Erythroblast (primary cell): ENCODE measurements at regions not wholly inside any gene's neighbourhood (a gene's known extent, or its start where the extent isn't known, plus 50 kb on each side); places are given as distances from the start of the nearest gene placed in this dataset.

Experiments used
- GATA1 ChIP-seq: IDR thresholded peaks from 2 replicates; pipeline ENCODE4 v1.6.1; 2011; ENCODE audit warnings: low read depth, mild to moderate bottlenecking, control low read depth, low read length, moderate library complexity
- POLR2A ChIP-seq: IDR thresholded peaks from 2 replicates; pipeline ENCODE4 v1.6.1; 2011; ENCODE audit warnings: mild to moderate bottlenecking, low read length

DNA sequence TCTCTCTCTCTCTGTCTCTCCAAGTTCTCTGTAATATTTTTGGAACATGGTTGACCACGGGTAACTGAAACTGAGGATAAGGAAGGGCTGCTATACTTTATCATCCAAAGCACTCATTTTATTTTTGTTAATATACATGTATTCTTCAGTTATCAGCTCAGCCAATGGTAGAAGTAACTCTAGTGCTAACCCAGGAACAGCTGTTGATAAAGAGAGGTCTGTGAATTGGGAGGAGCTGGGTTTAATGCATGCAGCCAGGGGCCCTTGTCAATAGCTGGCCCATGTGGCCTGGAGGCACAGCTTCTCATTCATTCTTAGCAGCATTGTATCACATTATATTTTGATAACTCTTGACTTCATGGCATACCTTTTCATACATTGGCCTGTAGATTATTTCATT is 401.6 kb downstream of the EPHA4 start:
- no peak for TF ChIP-seq POLR2A
- TF ChIP-seq GATA1 = no peak
